MM.1S (cell line): ENCODE measurements at regions not wholly inside any gene's neighbourhood (a gene's known extent, or its start where the extent isn't known, plus 50 kb on each side); places are given as distances from the start of the nearest gene placed in this dataset.

ENCODE experiments used
- EZH2 ChIP-seq: fragments of 300-600 bp; sonication (generic); optimal IDR thresholded peaks from 2 replicates; pipeline ENCODE3; 2017; ENCODE audit warnings: low read depth, mild to moderate bottlenecking, antibody characterized with exemption, low read length, mixed read lengths
- TF ChIP-seq, protein P1 (sequence below): fragments of 300-600 bp; sonication (generic); IDR thresholded peaks from 2 replicates; pipeline ENCODE4 v1.5.1; 2016; ENCODE audit warnings: antibody characterized with exemption, low read length, mixed read lengths

DNA sequence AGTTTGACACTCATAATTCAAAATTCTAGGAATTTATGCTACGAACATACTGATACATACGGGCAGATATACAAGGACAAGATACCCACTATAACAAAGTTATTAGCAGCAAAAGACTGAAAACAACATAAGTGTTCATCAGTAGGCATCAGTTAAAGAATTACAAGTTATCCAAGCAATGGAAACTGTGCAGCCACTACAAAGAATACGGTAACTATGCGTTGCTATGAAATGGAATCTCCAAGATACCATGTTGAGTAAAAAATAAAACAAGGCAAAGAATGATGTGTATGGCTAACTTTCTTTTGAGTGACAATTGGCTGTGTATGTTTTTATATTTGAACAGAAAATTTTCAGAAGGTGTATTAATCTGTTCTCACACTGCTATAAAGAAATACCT lies 151.7 kb downstream of the ADAMTS15 start:
- TF ChIP-seq, protein P1, sequence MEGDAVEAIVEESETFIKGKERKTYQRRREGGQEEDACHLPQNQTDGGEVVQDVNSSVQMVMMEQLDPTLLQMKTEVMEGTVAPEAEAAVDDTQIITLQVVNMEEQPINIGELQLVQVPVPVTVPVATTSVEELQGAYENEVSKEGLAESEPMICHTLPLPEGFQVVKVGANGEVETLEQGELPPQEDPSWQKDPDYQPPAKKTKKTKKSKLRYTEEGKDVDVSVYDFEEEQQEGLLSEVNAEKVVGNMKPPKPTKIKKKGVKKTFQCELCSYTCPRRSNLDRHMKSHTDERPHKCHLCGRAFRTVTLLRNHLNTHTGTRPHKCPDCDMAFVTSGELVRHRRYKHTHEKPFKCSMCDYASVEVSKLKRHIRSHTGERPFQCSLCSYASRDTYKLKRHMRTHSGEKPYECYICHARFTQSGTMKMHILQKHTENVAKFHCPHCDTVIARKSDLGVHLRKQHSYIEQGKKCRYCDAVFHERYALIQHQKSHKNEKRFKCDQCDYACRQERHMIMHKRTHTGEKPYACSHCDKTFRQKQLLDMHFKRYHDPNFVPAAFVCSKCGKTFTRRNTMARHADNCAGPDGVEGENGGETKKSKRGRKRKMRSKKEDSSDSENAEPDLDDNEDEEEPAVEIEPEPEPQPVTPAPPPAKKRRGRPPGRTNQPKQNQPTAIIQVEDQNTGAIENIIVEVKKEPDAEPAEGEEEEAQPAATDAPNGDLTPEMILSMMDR: no peak
- no peak for TF ChIP-seq EZH2
